HCT116 (cell line): ENCODE measurements at regions not wholly inside any gene's neighbourhood (a gene's known extent, or its start where the extent isn't known, plus 50 kb on each side); places are given as distances from the start of the nearest gene placed in this dataset.

ENCODE experiments used
- ATAC-seq: fragments of 200-7000 bp; cut with Tn5 transposase; 2 replicates; pipeline ENCODE4 v1.9.1; 2020; ENCODE audit warnings: mild to moderate bottlenecking, moderate library complexity
- BruUV-seq: library from RNA; stranded (reverse); fragments of 400-500 nt; replicated peaks from 2 replicates; lab custom pipeline; 2021; lab: Mats Ljungman, UMichigan
- CTCF ChIA-PET: fragments of 300-600 bp; sonication (Branson Sonifier 250); formaldehyde crosslinking; loops from one replicate; lab custom pipeline; 2021; ENCODE audit warnings: antibody characterized with exemption; lab: Charles Lee
- POLR2A ChIA-PET: fragments of 300-600, 350-600 bp; sonication (Branson Sonifier 250); formaldehyde crosslinking; loops from one replicate; lab custom pipeline; 2021; ENCODE audit warnings: antibody characterized with exemption; lab: Charles Lee
- RAD21 ChIA-PET, 2 experiments: fragments of 300-600 bp; sonication (Branson Sonifier 250); formaldehyde crosslinking; loops; one replicate each; lab custom pipeline; 2023; ENCODE audit warnings: low total read pairs in 2 of 2; ENCODE audit not compliant: uncharacterized antibody in 2 of 2, unreplicated experiment in 2 of 2, low non-redundant PET in 1 of 2; lab: Charles Lee
- DNase-seq: peaks from one replicate; pipeline ENCODE4 v3.0.0-alpha.2; 2010; ENCODE audit warnings: low read depth, low spot score
- H2AFZ ChIP-seq: fragments of 200-600 bp; shearing (Covaris generic), sonication (generic); 2 replicates; pipeline ENCODE4 v1.6.1; 2017; ENCODE audit warnings: low read depth, mixed run types, mixed read lengths, antibody characterized with exemption, low read length; ENCODE audit not compliant: poor library complexity, severe bottlenecking
- H3K27ac ChIP-seq: 2 replicates; pipeline ENCODE4 v1.5.1; 2012; ENCODE audit warnings: low read depth, low read length
- H3K27me3 ChIP-seq: fragments of 200-600 bp; sonication (generic); 2 replicates; pipeline ENCODE4 v1.6.1; 2016; ENCODE audit warnings: mixed run types, low read length, mixed read lengths; ENCODE audit not compliant: insufficient read depth
- H3K36me3 ChIP-seq, 2 experiments: fragments of 200-500 bp in 1 of 2; fragments of 200-600 bp in 1 of 2; sonication (Bioruptor generic) in 1 of 2; sonication (generic) in 1 of 2; 2 replicates each; pipeline versions ENCODE4 v1.5.1 to v1.6.1; 2014 to 2016; ENCODE audit warnings: low read length in 2 of 2, inconsistent platforms in 1 of 2, mixed read lengths in 1 of 2, mixed run types in 1 of 2; ENCODE audit not compliant: insufficient read depth in 2 of 2, control insufficient read depth in 1 of 2
- H3K4me1 ChIP-seq, 2 experiments: fragments of 200-600 bp in 1 of 2; sonication (generic) in 1 of 2; 2 replicates each; pipeline versions ENCODE4 v1.5.1 to v1.6.1; 2012 to 2017; ENCODE audit warnings: low read length in 2 of 2, inconsistent platforms in 1 of 2, mild to moderate bottlenecking in 1 of 2, mixed read lengths in 1 of 2, mixed run types in 1 of 2, moderate library complexity in 1 of 2; ENCODE audit not compliant: insufficient read depth in 2 of 2, control insufficient read depth in 1 of 2
- H3K4me2 ChIP-seq: fragments of 200-600 bp; sonication (generic); 2 replicates; pipeline ENCODE4 v1.6.1; 2017; ENCODE audit warnings: mixed run types, low read length, mixed read lengths
- H3K4me3 ChIP-seq, 2 experiments: fragments of 200-600 bp in 1 of 2; sonication (generic) in 1 of 2; replicated peaks in 1 of 2; 2 replicates each; pipeline ENCODE4 v1.5.1; 2011 to 2016; ENCODE audit warnings: low read length in 2 of 2, control low read depth in 1 of 2, low read depth in 1 of 2, mild to moderate bottlenecking in 1 of 2, mixed read lengths in 1 of 2, mixed run types in 1 of 2
- H3K79me2 ChIP-seq: fragments of 200-600 bp; sonication (generic); 2 replicates; pipeline ENCODE4 v1.6.1; 2017; ENCODE audit warnings: mild to moderate bottlenecking, mixed run types, low read length, moderate library complexity, mixed read lengths; ENCODE audit not compliant: insufficient read depth
- H3K9ac ChIP-seq: fragments of 200-600 bp; sonication (generic); 2 replicates; pipeline ENCODE4 v1.6.1; 2016; ENCODE audit warnings: low read length, mixed read lengths
- H3K9me2 ChIP-seq: fragments of 200-600 bp; sonication (generic), shearing (Covaris generic); 2 replicates; pipeline ENCODE4 v1.6.1; 2017; ENCODE audit warnings: mixed run types, mild to moderate bottlenecking, moderate library complexity; ENCODE audit not compliant: insufficient read depth
- H3K9me3 ChIP-seq, 2 experiments: fragments of 200-500 bp in 1 of 2; fragments of 200-600 bp in 1 of 2; sonication (Bioruptor generic) in 1 of 2; sonication (generic) in 1 of 2; 2 replicates each; pipeline ENCODE4 v1.6.1; 2014 to 2017; ENCODE audit warnings: low read length in 2 of 2, mixed read lengths in 2 of 2, inconsistent platforms in 1 of 2, low read depth in 1 of 2, mild to moderate bottlenecking in 1 of 2, mixed run types in 1 of 2, moderate library complexity in 1 of 2; ENCODE audit not compliant: control insufficient read depth in 1 of 2, insufficient read depth in 1 of 2
- H4K20me1 ChIP-seq: fragments of 200-600 bp; sonication (generic), shearing (Covaris generic); 2 replicates; pipeline ENCODE4 v1.6.1; 2017; ENCODE audit warnings: mixed run types, mild to moderate bottlenecking, moderate library complexity; ENCODE audit not compliant: insufficient read depth
- CBX3 ChIP-seq: IDR thresholded peaks from 2 replicates; pipeline ENCODE4 v1.6.1; 2012; ENCODE audit warnings: low read depth
- CEBPB ChIP-seq: IDR thresholded peaks from 2 replicates; pipeline ENCODE4 v1.6.1; 2012; ENCODE audit warnings: low read depth
- EGR1 ChIP-seq: IDR thresholded peaks from 2 replicates; pipeline ENCODE4 v1.6.1; 2012; ENCODE audit warnings: low read depth
- intact Hi-C: fragments of 100-400 bp; cut with micrococcal nuclease; formaldehyde crosslinking; loops from 2 replicates; pipeline ENCODE4 v1.10.0; 2022
- TF ChIP-seq, protein P1 (sequence below): IDR thresholded peaks from 2 replicates; pipeline ENCODE4 v1.6.1; 2012
- TF ChIP-seq, protein P2 (sequence below): IDR thresholded peaks from 2 replicates; pipeline ENCODE4 v1.6.1; 2012; ENCODE audit warnings: low read depth

DNA sequence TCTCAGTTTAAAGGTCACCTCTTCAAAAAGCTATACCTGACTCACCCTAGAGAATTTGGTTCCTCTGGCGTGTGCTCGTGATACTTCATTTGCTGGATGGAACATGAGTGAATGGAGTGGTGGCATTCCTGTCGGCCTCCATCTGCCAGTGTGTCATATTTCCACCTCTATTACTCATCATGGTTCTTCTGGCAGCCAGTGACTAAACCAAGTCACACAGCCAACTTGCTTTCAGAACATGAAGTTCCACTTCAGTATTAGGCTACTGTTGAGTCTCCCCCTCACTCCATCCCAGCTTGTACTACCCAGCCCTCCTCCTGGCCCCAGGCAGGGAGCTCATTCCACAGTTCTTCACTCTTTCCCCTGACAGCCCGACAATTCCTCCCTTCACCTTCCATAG, 169.8 kb downstream of the MREG start (continued):
- TF ChIP-seq, protein P1, sequence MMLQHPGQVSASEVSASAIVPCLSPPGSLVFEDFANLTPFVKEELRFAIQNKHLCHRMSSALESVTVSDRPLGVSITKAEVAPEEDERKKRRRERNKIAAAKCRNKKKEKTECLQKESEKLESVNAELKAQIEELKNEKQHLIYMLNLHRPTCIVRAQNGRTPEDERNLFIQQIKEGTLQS, result no peak

DNA sequence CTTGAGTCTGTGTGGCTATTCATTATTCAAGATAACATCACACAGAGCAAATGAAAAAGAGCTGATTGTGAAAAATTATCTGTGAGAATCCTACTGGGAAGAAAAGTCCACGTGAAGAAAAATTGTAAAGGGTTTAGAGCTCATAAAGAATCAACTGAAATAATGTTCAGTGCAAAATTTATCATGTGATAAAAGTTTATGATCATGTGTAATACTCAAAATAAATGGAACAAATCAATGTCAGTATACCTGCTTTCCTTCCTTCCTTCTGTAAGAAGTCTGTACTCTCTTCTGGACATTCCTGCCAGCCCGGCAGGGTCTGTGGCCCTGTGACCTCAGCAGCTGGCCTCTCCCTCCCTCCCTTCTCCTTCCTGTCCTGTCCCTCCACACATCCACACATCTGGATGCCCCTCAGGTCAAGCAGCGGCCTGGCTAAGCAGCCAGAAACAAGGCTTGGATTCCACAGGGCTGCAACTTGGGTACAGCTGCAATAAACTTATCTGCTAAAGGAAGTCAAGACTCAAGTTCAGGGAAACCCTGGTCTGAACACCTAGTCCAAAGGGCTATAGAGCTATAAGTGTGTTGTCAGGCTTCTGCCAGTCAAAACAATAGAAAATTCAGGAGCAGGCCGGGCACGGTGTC, 172.1 kb downstream of the MREG start:
- Histone ChIP-seq H3K79me2 (no peaks in the 10 kb centered on the region), H3K36me3 (no peaks in the 10 kb centered on the region), H2AFZ (no peak overlapping the region), H3K4me1 (peaks cover 0 to 12% of the 10 kb centered on the region in 2 experiments; a peak in 1 of 4 replicates), H3K4me3 (no peak overlapping the region), H3K9me3 (no peaks in the 10 kb centered on the region)
- CTCF ChIA-PET, result interaction anchor here (3.0 kb wide), 1 partner anchor 13 kb away, joined by 21 read pairs; no protein-coding TSS in a partner anchor
- ATAC-seq, result no peak
- POLR2A ChIA-PET, result interaction anchor here (0.7 kb wide), 1 partner anchor 88 kb away, joined by 5 read pairs; no protein-coding TSS in a partner anchor
- no TSS peak for BruUV-seq
- intact Hi-C loops, result no loop called here
- TF ChIP-seq, protein P2, sequence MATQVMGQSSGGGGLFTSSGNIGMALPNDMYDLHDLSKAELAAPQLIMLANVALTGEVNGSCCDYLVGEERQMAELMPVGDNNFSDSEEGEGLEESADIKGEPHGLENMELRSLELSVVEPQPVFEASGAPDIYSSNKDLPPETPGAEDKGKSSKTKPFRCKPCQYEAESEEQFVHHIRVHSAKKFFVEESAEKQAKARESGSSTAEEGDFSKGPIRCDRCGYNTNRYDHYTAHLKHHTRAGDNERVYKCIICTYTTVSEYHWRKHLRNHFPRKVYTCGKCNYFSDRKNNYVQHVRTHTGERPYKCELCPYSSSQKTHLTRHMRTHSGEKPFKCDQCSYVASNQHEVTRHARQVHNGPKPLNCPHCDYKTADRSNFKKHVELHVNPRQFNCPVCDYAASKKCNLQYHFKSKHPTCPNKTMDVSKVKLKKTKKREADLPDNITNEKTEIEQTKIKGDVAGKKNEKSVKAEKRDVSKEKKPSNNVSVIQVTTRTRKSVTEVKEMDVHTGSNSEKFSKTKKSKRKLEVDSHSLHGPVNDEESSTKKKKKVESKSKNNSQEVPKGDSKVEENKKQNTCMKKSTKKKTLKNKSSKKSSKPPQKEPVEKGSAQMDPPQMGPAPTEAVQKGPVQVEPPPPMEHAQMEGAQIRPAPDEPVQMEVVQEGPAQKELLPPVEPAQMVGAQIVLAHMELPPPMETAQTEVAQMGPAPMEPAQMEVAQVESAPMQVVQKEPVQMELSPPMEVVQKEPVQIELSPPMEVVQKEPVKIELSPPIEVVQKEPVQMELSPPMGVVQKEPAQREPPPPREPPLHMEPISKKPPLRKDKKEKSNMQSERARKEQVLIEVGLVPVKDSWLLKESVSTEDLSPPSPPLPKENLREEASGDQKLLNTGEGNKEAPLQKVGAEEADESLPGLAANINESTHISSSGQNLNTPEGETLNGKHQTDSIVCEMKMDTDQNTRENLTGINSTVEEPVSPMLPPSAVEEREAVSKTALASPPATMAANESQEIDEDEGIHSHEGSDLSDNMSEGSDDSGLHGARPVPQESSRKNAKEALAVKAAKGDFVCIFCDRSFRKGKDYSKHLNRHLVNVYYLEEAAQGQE, result no peak
- TF ChIP-seq CBX3 (no peak), EGR1 (no peak), CEBPB (no peak)
- TF ChIP-seq, protein P1, result no peak
- TF ChIP-seq, all 23 proteins: peak for 0
- no peaks in the 10 kb centered on the region for H4K20me1 ChIP-seq
- H3K9ac ChIP-seq, result no peak overlapping the region
- no peaks in the 10 kb centered on the region for H3K9me2 ChIP-seq
- no peak overlapping the region for H3K27ac ChIP-seq
- no peaks in the 10 kb centered on the region for H3K27me3 ChIP-seq
- H3K4me2 ChIP-seq, result no peak overlapping the region
- RAD21 ChIA-PET, result no interaction called here
- DNase-seq, result no peak
